ENCODE measurements at regions not wholly inside any gene's neighbourhood (a gene's known extent, or its start where the extent isn't known, plus 50 kb on each side); places are given as distances from the start of the nearest gene placed in this dataset.

DNA sequence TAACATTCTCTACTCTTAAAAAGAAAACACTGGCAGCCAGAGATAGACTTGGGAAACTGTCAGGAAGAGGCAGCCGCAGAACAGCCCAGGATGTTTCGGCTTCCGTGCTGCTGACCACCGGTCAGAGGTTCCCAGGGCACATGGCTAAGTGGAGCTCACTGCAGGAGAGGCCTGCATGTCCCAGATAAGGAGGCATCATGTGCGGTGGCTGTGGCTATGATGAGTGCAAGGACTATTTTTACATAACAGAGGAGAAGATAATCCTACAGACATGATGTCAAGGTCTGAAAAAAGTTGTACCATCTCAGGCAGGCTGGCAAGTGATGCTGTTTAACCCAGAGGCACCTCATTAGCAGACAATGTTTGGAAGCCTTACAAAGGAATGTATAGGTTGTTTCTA is 252.3 kb downstream of the CYRIA start:
- no peak for DNase-seq (ENCODE audit: low read depth)
- TF ChIP-seq, protein P1, sequence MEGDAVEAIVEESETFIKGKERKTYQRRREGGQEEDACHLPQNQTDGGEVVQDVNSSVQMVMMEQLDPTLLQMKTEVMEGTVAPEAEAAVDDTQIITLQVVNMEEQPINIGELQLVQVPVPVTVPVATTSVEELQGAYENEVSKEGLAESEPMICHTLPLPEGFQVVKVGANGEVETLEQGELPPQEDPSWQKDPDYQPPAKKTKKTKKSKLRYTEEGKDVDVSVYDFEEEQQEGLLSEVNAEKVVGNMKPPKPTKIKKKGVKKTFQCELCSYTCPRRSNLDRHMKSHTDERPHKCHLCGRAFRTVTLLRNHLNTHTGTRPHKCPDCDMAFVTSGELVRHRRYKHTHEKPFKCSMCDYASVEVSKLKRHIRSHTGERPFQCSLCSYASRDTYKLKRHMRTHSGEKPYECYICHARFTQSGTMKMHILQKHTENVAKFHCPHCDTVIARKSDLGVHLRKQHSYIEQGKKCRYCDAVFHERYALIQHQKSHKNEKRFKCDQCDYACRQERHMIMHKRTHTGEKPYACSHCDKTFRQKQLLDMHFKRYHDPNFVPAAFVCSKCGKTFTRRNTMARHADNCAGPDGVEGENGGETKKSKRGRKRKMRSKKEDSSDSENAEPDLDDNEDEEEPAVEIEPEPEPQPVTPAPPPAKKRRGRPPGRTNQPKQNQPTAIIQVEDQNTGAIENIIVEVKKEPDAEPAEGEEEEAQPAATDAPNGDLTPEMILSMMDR (IDR thresholded peaks at IDR 0.05; ENCODE audit: low read depth, low read length): no peak
- TF ChIP-seq MYC (IDR thresholded peaks at IDR 0.05; ENCODE audit: low read depth, low read length) (no peak), POLR2A (IDR thresholded peaks at IDR 0.05; ENCODE audit: extremely low read depth, insufficient read length) (no peak)
- TF ChIP-seq, protein P2, sequence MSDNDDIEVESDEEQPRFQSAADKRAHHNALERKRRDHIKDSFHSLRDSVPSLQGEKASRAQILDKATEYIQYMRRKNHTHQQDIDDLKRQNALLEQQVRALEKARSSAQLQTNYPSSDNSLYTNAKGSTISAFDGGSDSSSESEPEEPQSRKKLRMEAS (IDR thresholded peaks at IDR 0.05; ENCODE audit: low read depth, low read length): no peak
- H3K4me3 ChIP-seq (ENCODE audit: low read depth, low read length): no peak overlapping the region

DNA sequence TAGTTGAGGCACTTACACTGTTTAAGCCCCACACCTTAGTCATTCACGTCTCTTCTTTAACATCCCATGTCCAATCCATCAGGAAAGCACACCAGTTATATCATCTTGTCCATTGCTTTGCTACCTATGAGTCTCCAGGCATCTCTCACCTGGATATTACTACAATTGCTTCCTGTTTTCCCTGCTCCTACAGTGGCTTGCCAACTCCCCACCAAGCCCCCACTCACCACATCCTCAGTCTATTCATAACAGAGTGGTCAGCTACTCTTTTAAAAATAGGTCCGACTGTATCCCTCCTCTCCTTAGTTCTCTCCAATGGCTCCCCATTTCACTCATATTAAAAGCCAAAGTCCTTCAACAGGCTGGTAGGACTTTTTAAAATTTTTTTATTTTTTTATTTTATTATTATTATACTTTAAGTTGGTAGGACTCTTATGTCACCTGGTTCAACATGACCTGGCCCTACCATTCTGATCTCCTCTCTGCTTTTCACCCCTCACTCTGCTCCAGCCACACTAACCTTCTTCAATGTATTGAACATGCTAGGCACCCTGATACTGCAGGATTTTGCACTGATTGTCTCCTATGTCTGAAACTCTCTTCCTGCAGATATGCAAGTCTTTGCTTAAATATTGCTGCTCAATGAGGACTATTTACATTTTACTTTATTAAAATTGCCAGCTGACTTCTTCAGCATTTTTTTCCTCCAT is 253.2 kb downstream of the CYRIA start:
- no peak for TF ChIP-seq POLR2A (IDR thresholded peaks at IDR 0.05; ENCODE audit: extremely low read depth, insufficient read length)
- TF ChIP-seq, protein P1 (IDR thresholded peaks at IDR 0.05; ENCODE audit: low read depth, low read length): no peak
- no peak for DNase-seq (ENCODE audit: low read depth)
- H3K4me3 ChIP-seq (ENCODE audit: low read depth, low read length): no peak overlapping the region

DNA sequence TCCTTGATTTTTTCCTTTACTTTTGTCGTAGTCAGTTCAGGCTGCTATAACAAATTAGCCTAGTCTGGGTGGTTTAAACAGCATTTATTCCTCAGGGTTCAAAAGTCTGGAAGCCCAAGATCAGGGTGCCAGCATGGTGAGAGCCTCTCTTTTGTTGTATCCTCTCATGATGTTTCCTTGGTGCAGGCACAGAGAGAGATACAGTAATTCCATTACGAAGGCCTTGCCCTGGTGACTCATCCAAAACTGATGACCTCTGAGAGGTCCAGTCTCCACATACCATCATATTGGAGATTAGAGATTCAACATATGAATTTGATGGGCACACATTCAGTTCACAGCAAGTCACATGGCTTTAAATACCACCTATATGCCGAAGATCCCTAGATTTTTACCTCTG is 253.8 kb downstream of the CYRIA start:
- TF ChIP-seq, protein P1 (IDR thresholded peaks at IDR 0.05; ENCODE audit: low read depth, low read length): no peak
- TF ChIP-seq, protein P2 (IDR thresholded peaks at IDR 0.05; ENCODE audit: low read depth, low read length): no peak
- no peak for TF ChIP-seq MYC (IDR thresholded peaks at IDR 0.05; ENCODE audit: low read depth, low read length)
- DNase-seq (ENCODE audit: low read depth): no peak

DNA sequence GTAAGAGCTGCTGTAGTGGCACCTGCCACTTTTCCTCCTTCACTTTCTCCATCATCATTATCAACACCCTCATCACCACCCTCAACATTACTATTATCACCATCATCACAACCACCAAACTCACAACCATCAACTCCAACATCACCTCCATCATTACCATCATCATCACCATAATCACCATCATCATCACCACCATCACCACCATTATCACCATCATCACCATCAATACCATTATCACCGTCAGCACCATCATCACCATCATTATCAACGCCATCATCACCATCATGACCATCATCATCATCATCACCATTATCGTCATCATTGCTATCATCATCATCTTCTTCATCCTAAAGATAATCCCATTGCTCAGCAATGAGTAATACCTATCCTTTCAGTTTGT is 255.8 kb downstream of the CYRIA start:
- TF ChIP-seq, protein P1 (IDR thresholded peaks at IDR 0.05; ENCODE audit: low read depth, low read length): no peak
- TF ChIP-seq, protein P2 (IDR thresholded peaks at IDR 0.05; ENCODE audit: low read depth, low read length): no peak
- TF ChIP-seq POLR2A (IDR thresholded peaks at IDR 0.05; ENCODE audit: extremely low read depth, insufficient read length) (no peak), MYC (IDR thresholded peaks at IDR 0.05; ENCODE audit: low read depth, low read length) (no peak)
- no peak for DNase-seq (ENCODE audit: low read depth)
- H3K4me3 ChIP-seq (ENCODE audit: low read depth, low read length): no peak overlapping the region

More for the DNA sequence above, 253.8 kb downstream of the CYRIA start:
- no peak overlapping the region for H3K4me3 ChIP-seq (ENCODE audit: low read depth, low read length)

DNA sequence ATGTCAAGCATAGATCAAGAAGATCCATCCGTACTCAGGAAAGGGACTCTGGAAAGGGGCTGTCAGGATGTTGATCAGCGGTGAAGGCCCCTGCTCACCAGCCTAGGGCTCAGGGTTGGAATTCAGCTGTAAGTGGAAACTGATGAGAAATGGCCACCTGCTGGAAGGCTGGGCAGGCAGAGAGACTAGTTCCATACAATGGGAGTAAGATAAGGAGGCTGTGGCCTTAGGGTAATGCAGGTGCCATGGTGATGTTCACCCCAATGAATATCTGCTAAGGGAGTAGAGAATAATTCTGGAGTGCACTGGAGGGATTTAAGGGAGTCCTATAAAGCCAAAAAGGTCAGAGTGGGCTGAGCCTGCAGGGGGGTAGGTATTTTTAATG is 256.6 kb downstream of the CYRIA start:
- H3K4me3 ChIP-seq (ENCODE audit: low read depth, low read length): no peak overlapping the region
- TF ChIP-seq, protein P2 (IDR thresholded peaks at IDR 0.05; ENCODE audit: low read depth, low read length): no peak
- TF ChIP-seq POLR2A (IDR thresholded peaks at IDR 0.05; ENCODE audit: extremely low read depth, insufficient read length): no peak
- no peak for TF ChIP-seq MYC (IDR thresholded peaks at IDR 0.05; ENCODE audit: low read depth, low read length)
- TF ChIP-seq, protein P1 (IDR thresholded peaks at IDR 0.05; ENCODE audit: low read depth, low read length): no peak

More for the DNA sequence above, 256.6 kb downstream of the CYRIA start:
- DNase-seq (ENCODE audit: low read depth): no peak

Measured in NB4 (cell line).